ENCODE measurements at regions not wholly inside any gene's neighbourhood (a gene's known extent, or its start where the extent isn't known, plus 50 kb on each side); places are given as distances from the start of the nearest gene placed in this dataset.
A peak's percentile ranks its signal among the peaks of the same experiment; 100 is the strongest.

DNA sequence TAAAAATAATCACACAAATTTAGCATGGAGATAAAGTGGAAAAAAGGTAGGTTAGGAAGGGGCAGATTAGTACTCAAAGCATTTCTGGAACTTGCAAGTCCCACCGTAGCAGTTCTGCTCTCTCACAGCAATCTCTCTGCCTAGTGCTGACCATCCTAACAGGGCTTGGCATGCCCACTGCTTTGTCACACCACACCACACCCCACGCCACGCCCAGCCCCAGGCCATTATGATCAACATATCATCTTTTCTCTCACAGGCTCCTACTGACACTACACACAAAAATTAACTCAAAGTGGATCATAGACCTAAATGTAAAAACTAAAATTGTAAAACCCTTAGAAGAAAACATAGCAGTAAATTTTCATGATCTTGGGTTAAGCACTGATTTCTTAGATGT is 273.7 kb downstream of the DAD1 start:
- Histone ChIP-seq H3K27me3 (ENCODE audit: low read depth) (no peaks in the 10 kb centered on the region), H3K27ac (no peak overlapping the region), H3K4me3 (no peak overlapping the region), H3K4me1 (no peaks in the 10 kb centered on the region), H3K36me3 (no peaks in the 10 kb centered on the region), H3K9me3 (no peaks in the 10 kb centered on the region)
- DNase-seq (no peak), ATAC-seq (no peak)
- intact Hi-C loops (cut with DNase I) = no loop called here
- TF ChIP-seq, protein P1, sequence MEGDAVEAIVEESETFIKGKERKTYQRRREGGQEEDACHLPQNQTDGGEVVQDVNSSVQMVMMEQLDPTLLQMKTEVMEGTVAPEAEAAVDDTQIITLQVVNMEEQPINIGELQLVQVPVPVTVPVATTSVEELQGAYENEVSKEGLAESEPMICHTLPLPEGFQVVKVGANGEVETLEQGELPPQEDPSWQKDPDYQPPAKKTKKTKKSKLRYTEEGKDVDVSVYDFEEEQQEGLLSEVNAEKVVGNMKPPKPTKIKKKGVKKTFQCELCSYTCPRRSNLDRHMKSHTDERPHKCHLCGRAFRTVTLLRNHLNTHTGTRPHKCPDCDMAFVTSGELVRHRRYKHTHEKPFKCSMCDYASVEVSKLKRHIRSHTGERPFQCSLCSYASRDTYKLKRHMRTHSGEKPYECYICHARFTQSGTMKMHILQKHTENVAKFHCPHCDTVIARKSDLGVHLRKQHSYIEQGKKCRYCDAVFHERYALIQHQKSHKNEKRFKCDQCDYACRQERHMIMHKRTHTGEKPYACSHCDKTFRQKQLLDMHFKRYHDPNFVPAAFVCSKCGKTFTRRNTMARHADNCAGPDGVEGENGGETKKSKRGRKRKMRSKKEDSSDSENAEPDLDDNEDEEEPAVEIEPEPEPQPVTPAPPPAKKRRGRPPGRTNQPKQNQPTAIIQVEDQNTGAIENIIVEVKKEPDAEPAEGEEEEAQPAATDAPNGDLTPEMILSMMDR (IDR thresholded peaks at IDR 0.05) = no peak

DNA sequence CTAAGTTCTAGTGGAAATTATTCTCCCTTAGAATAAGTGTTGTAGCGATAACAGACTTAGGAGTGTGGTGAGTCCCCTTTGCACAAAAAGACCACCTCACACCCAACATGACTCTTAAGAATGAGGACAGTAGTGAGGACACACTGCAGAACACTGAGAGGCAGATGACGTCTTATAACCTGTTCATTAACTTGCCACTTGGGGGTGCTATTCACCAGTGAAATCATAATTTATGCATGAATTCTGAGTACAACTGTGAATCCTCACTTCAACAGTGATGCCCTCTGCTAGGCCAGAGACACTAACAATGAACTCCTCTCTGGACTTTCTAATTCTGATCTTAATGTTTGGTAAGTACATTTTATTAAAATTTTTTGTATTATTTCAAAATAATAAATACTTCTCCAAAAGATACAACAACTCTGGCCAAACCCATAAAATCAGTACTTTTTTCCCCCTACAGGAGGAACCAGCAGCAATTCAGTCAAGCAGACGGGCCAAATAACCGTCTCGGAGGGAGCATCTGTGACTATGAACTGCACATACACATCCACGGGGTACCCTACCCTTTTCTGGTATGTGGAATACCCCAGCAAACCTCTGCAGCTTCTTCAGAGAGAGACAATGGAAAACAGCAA is 274.7 kb downstream of the DAD1 start:
- no peaks in the 10 kb centered on the region for H3K9me3 ChIP-seq
- H3K4me1 ChIP-seq = no peaks in the 10 kb centered on the region
- H3K36me3 ChIP-seq = no peaks in the 10 kb centered on the region
- DNase-seq (no peak), ATAC-seq (peak; percentile 87 to 91)
- TF ChIP-seq, protein P1 (IDR thresholded peaks at IDR 0.05) = peak; percentile 61
- intact Hi-C loops (cut with DNase I) = no loop called here
- H3K27me3 ChIP-seq (ENCODE audit: low read depth) = no peaks in the 10 kb centered on the region
- no peak overlapping the region for H3K4me3 ChIP-seq
- no peak overlapping the region for H3K27ac ChIP-seq

DNA sequence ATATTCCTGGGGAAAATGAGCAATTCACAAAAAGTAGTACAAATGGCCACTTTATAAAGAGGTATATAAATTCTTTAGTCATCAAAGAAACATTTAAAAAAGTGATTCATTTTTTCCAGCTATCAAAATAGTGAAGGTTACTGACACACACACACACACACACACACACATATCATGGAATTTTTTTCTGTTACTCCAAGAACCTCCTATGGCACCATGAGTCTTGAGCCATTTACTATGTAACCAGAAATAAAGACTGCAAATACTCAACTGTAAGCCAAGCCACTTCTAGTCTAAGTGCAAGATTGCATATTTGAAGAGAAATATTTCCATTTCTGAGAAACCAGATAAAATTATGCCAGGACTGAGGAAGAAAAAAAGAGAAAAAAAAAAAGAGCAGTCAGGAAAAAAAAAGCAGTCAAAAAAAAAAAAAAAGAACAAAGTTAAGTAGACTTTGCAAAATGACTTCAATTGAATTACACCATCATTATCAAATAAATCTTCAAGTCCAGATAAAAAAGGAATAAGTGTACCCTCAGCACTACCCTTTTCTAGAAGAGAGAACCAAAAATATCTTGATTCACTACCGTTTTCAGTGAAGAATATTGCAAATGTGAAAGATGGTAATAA is 275.7 kb downstream of the DAD1 start:
- H3K27ac ChIP-seq = no peak overlapping the region
- H3K4me1 ChIP-seq = no peaks in the 10 kb centered on the region
- peak; percentile 75 to 86 for ATAC-seq
- TF ChIP-seq, protein P1 (IDR thresholded peaks at IDR 0.05) = no peak
- DNase-seq = no peak
- no peaks in the 10 kb centered on the region for H3K27me3 ChIP-seq (ENCODE audit: low read depth)
- no peaks in the 10 kb centered on the region for H3K9me3 ChIP-seq
- intact Hi-C loops (cut with DNase I) = no loop called here
- no peak overlapping the region for H3K4me3 ChIP-seq
- H3K36me3 ChIP-seq = no peaks in the 10 kb centered on the region

DNA sequence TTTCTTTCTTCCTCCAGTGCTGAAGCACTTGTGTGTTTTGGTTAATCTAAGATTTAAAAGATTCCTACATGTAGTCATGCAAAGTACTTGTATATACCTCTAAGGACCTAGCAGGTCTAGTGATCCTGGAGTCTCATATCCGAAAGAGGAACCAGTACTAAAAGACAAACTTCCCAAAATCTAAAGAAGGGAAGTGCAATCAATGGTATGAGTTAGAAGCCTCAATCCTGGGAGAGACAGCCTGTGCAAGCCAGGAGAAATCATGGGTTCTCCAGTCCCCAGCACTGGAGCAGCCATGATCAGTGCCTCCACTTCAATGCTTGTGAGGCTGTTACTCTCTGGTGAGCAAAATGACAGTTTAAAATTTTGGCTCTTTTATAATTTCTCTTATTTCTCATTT is 277.4 kb downstream of the DAD1 start:
- H3K27me3 ChIP-seq (ENCODE audit: low read depth) = no peaks in the 10 kb centered on the region
- DNase-seq (no peak), ATAC-seq (no peak)
- H3K36me3 ChIP-seq = no peaks in the 10 kb centered on the region
- no peaks in the 10 kb centered on the region for H3K9me3 ChIP-seq
- H3K4me1 ChIP-seq = no peaks in the 10 kb centered on the region
- no peak overlapping the region for H3K4me3 ChIP-seq
- intact Hi-C loops (cut with DNase I) = no loop called here
- TF ChIP-seq, protein P1 (IDR thresholded peaks at IDR 0.05) = no peak
- no peak overlapping the region for H3K27ac ChIP-seq

DNA sequence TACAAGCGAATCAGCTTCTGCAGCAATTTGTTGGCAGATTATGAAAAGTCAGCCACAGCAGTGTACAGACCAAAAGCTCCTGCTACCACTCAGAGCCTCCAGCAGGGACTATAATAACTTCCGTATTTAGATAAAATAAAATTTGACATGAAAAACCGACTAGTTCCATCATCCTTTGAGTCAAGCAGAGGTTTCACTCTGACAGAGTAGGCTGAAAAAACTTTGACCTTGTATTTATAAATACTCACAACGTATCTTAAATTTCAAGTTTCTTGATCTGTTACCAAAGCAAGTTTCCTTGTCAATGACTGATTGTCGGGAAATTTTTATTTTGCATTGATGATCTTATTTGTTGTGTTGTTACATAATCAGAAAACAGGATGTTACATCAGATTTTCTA is 283.4 kb downstream of the DAD1 start:
- intact Hi-C loops (cut with DNase I) = no loop called here
- Histone ChIP-seq H3K27ac (no peak overlapping the region), H3K4me1 (no peaks in the 10 kb centered on the region), H3K4me3 (no peak overlapping the region), H3K36me3 (no peaks in the 10 kb centered on the region), H3K9me3 (no peaks in the 10 kb centered on the region), H3K27me3 (ENCODE audit: low read depth) (no peaks in the 10 kb centered on the region)
- TF ChIP-seq, protein P1 (IDR thresholded peaks at IDR 0.05) = no peak
- DNase-seq (no peak), ATAC-seq (no peak)
